Midbrain (tissue), 1 donor: ENCODE measurements at regions not wholly inside any gene's neighbourhood (a gene's known extent, or its start where the extent isn't known, plus 50 kb on each side); places are given as distances from the start of the nearest gene placed in this dataset.
"Not testable (repeated sequence)": the region's sequence is repeated elsewhere in the genome, so short reads cannot be mapped to it uniquely, and the experiment has no call there.

Experiments used
- DNase-seq: peaks from one replicate; lab custom pipeline; 2025; lab: John Stamatoyannopoulos, UW

- not testable (repeated sequence) for DNase-seq
These were observed 171.3 kb downstream of the SPIN4 start for GRCh38 chrX:63179852-63180251.

- DNase-seq: not testable (repeated sequence)
These were observed 174.6 kb downstream of the SPIN4 start for GRCh38 chrX:63176578-63176977.

- not testable (repeated sequence) for DNase-seq
These were observed 177.1 kb downstream of the SPIN4 start for GRCh38 chrX:63173841-63174718.

GRCh38 chrX:63169416-63169815, 181.7 kb downstream of the SPIN4 start:
- DNase-seq: not testable (repeated sequence)

- DNase-seq: not testable (repeated sequence)
These were observed 182.2 kb downstream of the SPIN4 start for GRCh38 chrX:63168949-63169348.

- DNase-seq: not testable (repeated sequence)
These were observed 184.1 kb downstream of the SPIN4 start for GRCh38 chrX:63167002-63167401.

GRCh38 chrX:63160994-63161393, 190.1 kb downstream of the SPIN4 start:
- not testable (repeated sequence) for DNase-seq

- not testable (repeated sequence) for DNase-seq
These were observed 190.8 kb downstream of the SPIN4 start for GRCh38 chrX:63160340-63160739.

GRCh38 chrX:63145526-63145925, 205.6 kb downstream of the SPIN4 start:
- DNase-seq: not testable (repeated sequence)

- DNase-seq: not testable (repeated sequence)
These were observed 208.5 kb downstream of the SPIN4 start for GRCh38 chrX:63142588-63142987.

- not testable (repeated sequence) for DNase-seq
These were observed 215.3 kb downstream of the SPIN4 start for GRCh38 chrX:63135859-63136258.

- peak; percentile 10 for DNase-seq
These were observed 222.6 kb downstream of the SPIN4 start for GRCh38 chrX:63128509-63128908.

- no peak for DNase-seq
These were observed 235.9 kb downstream of the SPIN4 start for GRCh38 chrX:63115196-63115595.

GRCh38 chrX:63101879-63102620, 249.1 kb downstream of the SPIN4 start:
- DNase-seq: no peak

GRCh38 chrX:63058204-63058603, 292.9 kb downstream of the SPIN4 start:
- DNase-seq: no peak

GRCh38 chrX:63050225-63050624, 300.9 kb downstream of the SPIN4 start:
- no peak for DNase-seq

GRCh38 chrX:63032811-63033210, 318.3 kb downstream of the SPIN4 start:
- no peak for DNase-seq

GRCh38 chrX:63013549-63013948, 337.6 kb downstream of the SPIN4 start:
- DNase-seq: no peak

- DNase-seq: no peak
These were observed 338.6 kb downstream of the SPIN4 start for GRCh38 chrX:63012574-63012973.

GRCh38 chrX:63000196-63000595, 350.9 kb downstream of the SPIN4 start:
- DNase-seq: not testable (repeated sequence)
